ENCODE measurements at regions not wholly inside any gene's neighbourhood (a gene's known extent, or its start where the extent isn't known, plus 50 kb on each side); places are given as distances from the start of the nearest gene placed in this dataset.

- no peak for ATAC-seq
- no peak for TF ChIP-seq SNAI2 (CRISPR knock-in tag; IDR thresholded peaks at IDR 0.05)
- TF ChIP-seq ARNTL (CRISPR knock-in tag; IDR thresholded peaks at IDR 0.05; ENCODE audit: borderline replicate concordance, low read depth): no peak
- TF ChIP-seq TSHZ2 (CRISPR knock-in tag; IDR thresholded peaks at IDR 0.05): no peak
- no peak for TF ChIP-seq ZNF565 (CRISPR knock-in tag; conservative IDR thresholded peaks at IDR 0.05; ENCODE audit: low read depth)
- no peak for TF ChIP-seq CSDC2 (CRISPR knock-in tag; IDR thresholded peaks at IDR 0.05)
- no peak for TF ChIP-seq PATZ1 (CRISPR knock-in tag; IDR thresholded peaks at IDR 0.05; ENCODE audit: borderline replicate concordance)
- no peak for TF ChIP-seq ZNF8 (CRISPR knock-in tag; IDR thresholded peaks at IDR 0.05)
- no peak for TF ChIP-seq TCF4 (CRISPR knock-in tag; IDR thresholded peaks at IDR 0.05; ENCODE audit: borderline replicate concordance)
- no peak for TF ChIP-seq ZNF70 (CRISPR knock-in tag; IDR thresholded peaks at IDR 0.05)
- no peak for TF ChIP-seq PPARA (CRISPR knock-in tag; IDR thresholded peaks at IDR 0.05; ENCODE audit: borderline replicate concordance)
- no peak for TF ChIP-seq ISL1 (CRISPR knock-in tag; IDR thresholded peaks at IDR 0.05)
- TF ChIP-seq ESRRG (CRISPR knock-in tag; IDR thresholded peaks at IDR 0.05): no peak
- no peak for TF ChIP-seq OSR1 (CRISPR knock-in tag; IDR thresholded peaks at IDR 0.05)
- TF ChIP-seq CSRNP3 (CRISPR knock-in tag; IDR thresholded peaks at IDR 0.05): no peak
- TF ChIP-seq RARB (CRISPR knock-in tag; IDR thresholded peaks at IDR 0.05): no peak
- no peak for TF ChIP-seq ZFP3 (CRISPR knock-in tag; IDR thresholded peaks at IDR 0.05)
- TF ChIP-seq POU6F1 (CRISPR knock-in tag; IDR thresholded peaks at IDR 0.05; ENCODE audit: borderline replicate concordance, low read depth): no peak
- TF ChIP-seq CREB5 (CRISPR knock-in tag; IDR thresholded peaks at IDR 0.05; ENCODE audit: low read depth): no peak
- TF ChIP-seq BACH2 (CRISPR knock-in tag; IDR thresholded peaks at IDR 0.05; ENCODE audit: borderline replicate concordance): no peak
These were observed 254.4 kb upstream of the TANK start for GRCh38 chr2:160905862-160906261.

- no peak for ATAC-seq
These were observed 253.3 kb upstream of the TANK start for GRCh38 chr2:160906878-160907277.

GRCh38 chr2:160907738-160908137 is 252.5 kb upstream of the TANK start:
- TF ChIP-seq PPARA (CRISPR knock-in tag; IDR thresholded peaks at IDR 0.05; ENCODE audit: borderline replicate concordance) (no peak), CSRNP3 (CRISPR knock-in tag; IDR thresholded peaks at IDR 0.05) (no peak), OSR1 (CRISPR knock-in tag; IDR thresholded peaks at IDR 0.05) (no peak)
- no peak for ATAC-seq

More at GRCh38 chr2:160906878-160907277, 253.3 kb upstream of the TANK start:
- TF ChIP-seq ISL1 (CRISPR knock-in tag; IDR thresholded peaks at IDR 0.05) (peak; percentile 30; the same call in 1 of the 2 replicates), OSR1 (CRISPR knock-in tag; IDR thresholded peaks at IDR 0.05) (no peak)

Data from SK-N-SH treated with all-trans-retinoic acid at 6 μM for 48 hours (cell line).